GM12891 (cell line): ENCODE measurements at regions not wholly inside any gene's neighbourhood (a gene's known extent, or its start where the extent isn't known, plus 50 kb on each side); places are given as distances from the start of the nearest gene placed in this dataset.
"Not testable (repeated sequence)": the region's sequence is repeated elsewhere in the genome, so short reads cannot be mapped to it uniquely, and the experiment has no call there.

ENCODE experiments used
- POLR2A ChIP-seq: IDR thresholded peaks from 2 replicates; pipeline ENCODE4 v1.6.1; 2011; ENCODE audit warnings: low read depth, low read length, control low read depth
- POLR2AphosphoS5 ChIP-seq: IDR thresholded peaks from 2 replicates; pipeline ENCODE4 v1.6.1; 2011; ENCODE audit warnings: low read depth, low read length, control low read depth
- SPI1 ChIP-seq: IDR thresholded peaks from 2 replicates; pipeline ENCODE4 v1.6.1; 2011; ENCODE audit warnings: low read depth, low read length, control low read depth

DNA sequence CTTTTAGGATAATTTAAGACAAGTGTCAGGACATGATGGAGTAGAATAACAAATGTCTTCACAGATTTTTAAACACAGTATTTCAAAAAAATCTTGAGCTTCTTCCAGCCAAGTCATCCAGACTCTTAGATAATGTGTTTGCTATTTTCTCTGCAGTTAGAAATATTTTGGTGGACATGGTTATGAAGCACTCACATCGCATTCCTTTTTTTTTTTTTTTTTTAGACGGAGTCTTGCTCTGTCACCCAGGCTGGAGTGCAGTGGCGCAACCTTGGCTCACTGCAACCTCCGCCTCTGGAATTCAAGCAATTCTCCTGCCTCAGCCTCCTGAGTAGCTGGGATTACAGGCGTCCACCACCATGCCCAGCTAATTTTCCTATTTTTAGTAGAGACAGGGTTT lies 127.6 kb downstream of the TFAP2C start:
- not testable (repeated sequence) for TF ChIP-seq POLR2A, SPI1, POLR2AphosphoS5
